Neural progenitor cell (in vitro differentiated cells): ENCODE measurements at regions not wholly inside any gene's neighbourhood (a gene's known extent, or its start where the extent isn't known, plus 50 kb on each side); places are given as distances from the start of the nearest gene placed in this dataset.

Experiments
- EZH2 ChIP-seq: fragments of 200-600 bp; sonication (generic); IDR thresholded peaks from 2 replicates; pipeline ENCODE4 v1.6.1; 2017; ENCODE audit warnings: antibody characterized with exemption, mild to moderate bottlenecking, moderate library complexity
- EZH2phosphoT487 ChIP-seq: fragments of 200-600 bp; sonication (generic); IDR thresholded peaks from 2 replicates; pipeline ENCODE4 v1.6.1; 2017; ENCODE audit warnings: antibody characterized with exemption
- TF ChIP-seq, protein P1 (sequence below): fragments of 200-600 bp; sonication (generic); IDR thresholded peaks from 2 replicates; pipeline ENCODE4 v1.5.1; 2017; ENCODE audit warnings: antibody characterized with exemption, mild to moderate bottlenecking

DNA sequence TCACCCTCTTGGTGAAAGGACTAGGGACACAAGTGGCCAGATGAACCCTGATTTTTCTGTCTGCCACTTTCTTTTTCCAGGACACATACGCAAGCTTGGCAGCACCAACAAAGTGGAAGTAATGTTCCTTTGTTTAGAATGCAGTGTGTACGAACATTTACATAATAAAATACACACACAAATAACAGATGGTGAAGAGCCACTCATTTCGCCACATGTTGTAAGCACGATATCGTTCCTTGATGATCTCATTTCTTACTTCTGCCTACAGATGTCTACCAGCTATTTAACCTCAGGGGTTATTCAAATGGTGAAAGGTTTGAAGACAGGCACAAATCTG is 670.2 kb upstream of the CXADR start:
- TF ChIP-seq, protein P1, sequence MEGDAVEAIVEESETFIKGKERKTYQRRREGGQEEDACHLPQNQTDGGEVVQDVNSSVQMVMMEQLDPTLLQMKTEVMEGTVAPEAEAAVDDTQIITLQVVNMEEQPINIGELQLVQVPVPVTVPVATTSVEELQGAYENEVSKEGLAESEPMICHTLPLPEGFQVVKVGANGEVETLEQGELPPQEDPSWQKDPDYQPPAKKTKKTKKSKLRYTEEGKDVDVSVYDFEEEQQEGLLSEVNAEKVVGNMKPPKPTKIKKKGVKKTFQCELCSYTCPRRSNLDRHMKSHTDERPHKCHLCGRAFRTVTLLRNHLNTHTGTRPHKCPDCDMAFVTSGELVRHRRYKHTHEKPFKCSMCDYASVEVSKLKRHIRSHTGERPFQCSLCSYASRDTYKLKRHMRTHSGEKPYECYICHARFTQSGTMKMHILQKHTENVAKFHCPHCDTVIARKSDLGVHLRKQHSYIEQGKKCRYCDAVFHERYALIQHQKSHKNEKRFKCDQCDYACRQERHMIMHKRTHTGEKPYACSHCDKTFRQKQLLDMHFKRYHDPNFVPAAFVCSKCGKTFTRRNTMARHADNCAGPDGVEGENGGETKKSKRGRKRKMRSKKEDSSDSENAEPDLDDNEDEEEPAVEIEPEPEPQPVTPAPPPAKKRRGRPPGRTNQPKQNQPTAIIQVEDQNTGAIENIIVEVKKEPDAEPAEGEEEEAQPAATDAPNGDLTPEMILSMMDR, result no peak
- TF ChIP-seq EZH2 (no peak), EZH2phosphoT487 (no peak)
